HepG2 (cell line): ENCODE measurements at regions not wholly inside any gene's neighbourhood (a gene's known extent, or its start where the extent isn't known, plus 50 kb on each side); places are given as distances from the start of the nearest gene placed in this dataset.
A peak's percentile ranks its signal among the peaks of the same experiment; 100 is the strongest.

ENCODE experiments used
- ATAC-seq: fragments of 200-7000 bp; cut with Tn5 transposase; 3 replicates; pipeline ENCODE4 v1.9.1; 2020; ENCODE audit warnings: mild to moderate bottlenecking, moderate library complexity
- BruUV-seq: library from RNA; stranded (reverse); fragments of 400-500 nt; replicated peaks from 2 replicates; lab custom pipeline; 2021; lab: Mats Ljungman, UMichigan
- CTCF ChIA-PET: fragments of 300-600 bp; formaldehyde crosslinking; extraction: SDS; loops from one replicate; lab custom pipeline; 2021; ENCODE audit warnings: low total read pairs, inconsistent platforms, low intra/inter-chr PET ratio; lab: Yijun Ruan, JAX
- POLR2A ChIA-PET: fragments of 350-600 bp; sonication (Branson Sonifier 250); formaldehyde crosslinking; loops from one replicate; lab custom pipeline; 2020; ENCODE audit warnings: antibody characterized with exemption, inconsistent platforms; lab: Yijun Ruan, JAX
- DNase-seq: peaks from one replicate; pipeline ENCODE4 v3.0.0-alpha.2; 2015; ENCODE audit warnings: low spot score
- FAIRE-seq: peaks from 3 replicates; lab custom pipeline; 2011; peaks lifted over from hg19 to GRCh38; lab: Jason Lieb, UNC
- H2AFZ ChIP-seq: one replicate; pipeline ENCODE4 v1.6.1; 2011; ENCODE audit warnings: low read length, inconsistent platforms
- H3K27ac ChIP-seq: fragments of 300-600 bp; 3 replicates; pipeline ENCODE4 v1.8.0; 2011; ENCODE audit warnings: mixed run types, mild to moderate bottlenecking, mixed read lengths, low read length, inconsistent platforms; ENCODE audit not compliant: insufficient read depth; ENCODE audit errors: extremely low read length
- H3K27me3 ChIP-seq, 2 experiments: fragments of 200-600 bp in 1 of 2; 2 replicates in 1 of 2; 3 replicates in 1 of 2; pipeline versions ENCODE4 v1.6.0 to v1.8.0; 2011; ENCODE audit warnings: low read length in 2 of 2, mild to moderate bottlenecking in 2 of 2, moderate library complexity in 2 of 2, inconsistent platforms in 1 of 2; ENCODE audit not compliant: insufficient read depth in 2 of 2, control insufficient read depth in 1 of 2
- H3K36me3 ChIP-seq, 2 experiments: fragments of 200-600 bp in 1 of 2; replicated peaks in 1 of 2; 2 replicates in 1 of 2; 3 replicates in 1 of 2; pipeline versions ENCODE4 v1.5.1 to v1.8.0; 2011; ENCODE audit warnings: low read length in 2 of 2, inconsistent platforms in 1 of 2; ENCODE audit not compliant: insufficient read depth in 2 of 2, control insufficient read depth in 1 of 2
- H3K4me1 ChIP-seq: 2 replicates; pipeline ENCODE4 v1.5.1; 2012; ENCODE audit warnings: low read length, inconsistent platforms; ENCODE audit not compliant: insufficient read depth
- H3K4me2 ChIP-seq: 2 replicates; pipeline ENCODE4 v1.6.0; 2011; ENCODE audit warnings: low read depth, low read length, inconsistent platforms
- H3K4me3 ChIP-seq, 3 experiments: fragments of 200-600 bp in 1 of 3; sonication (generic), shearing (Covaris generic) in 1 of 3; replicated peaks in 1 of 3; 2 replicates each; pipeline ENCODE4 v1.5.1; 2011 to 2016; ENCODE audit warnings: low read length in 3 of 3, inconsistent platforms in 2 of 3, low read depth in 2 of 3, mild to moderate bottlenecking in 2 of 3, control low read depth in 1 of 3, mixed read lengths in 1 of 3; ENCODE audit not compliant: insufficient read depth in 1 of 3
- H3K79me2 ChIP-seq: one replicate; pipeline ENCODE4 v1.6.1; 2011; ENCODE audit warnings: low read length, inconsistent platforms; ENCODE audit not compliant: insufficient read depth
- H3K9ac ChIP-seq: 2 replicates; pipeline ENCODE4 v1.6.0; 2011; ENCODE audit warnings: mild to moderate bottlenecking, low read depth, low read length, inconsistent platforms; ENCODE audit not compliant: insufficient read depth
- H3K9me3 ChIP-seq: 2 replicates; pipeline ENCODE4 v1.5.1; 2012; ENCODE audit warnings: mild to moderate bottlenecking, low read length
- H4K20me1 ChIP-seq: 2 replicates; pipeline ENCODE4 v1.6.0; 2011; ENCODE audit warnings: inconsistent platforms, mild to moderate bottlenecking, low read length, moderate library complexity; ENCODE audit not compliant: insufficient read depth
- FOSL2 ChIP-seq: sonication (generic); formaldehyde crosslinking; IDR thresholded peaks from 2 replicates; pipeline ENCODE4 v1.4.0; 2020; ENCODE audit warnings: missing genetic modification reagents
- KDM6A ChIP-seq: IDR thresholded peaks from 2 replicates; pipeline ENCODE4 v1.6.1; 2016; ENCODE audit warnings: low read depth
- KLF11 ChIP-seq: IDR thresholded peaks from 2 replicates; pipeline ENCODE4 v1.6.1; 2016; ENCODE audit warnings: missing compliant biosample characterization
- MXD4 ChIP-seq: IDR thresholded peaks from 2 replicates; pipeline ENCODE4 v1.6.1; 2016; ENCODE audit warnings: mild to moderate bottlenecking, missing biosample characterization, missing genetic modification reagents
- NFIB ChIP-seq: sonication (generic); formaldehyde crosslinking; IDR thresholded peaks from 2 replicates; pipeline ENCODE4 v1.9.0; 2021; ENCODE audit warnings: missing genetic modification reagents, mild to moderate bottlenecking, borderline replicate concordance
- ZNF124 ChIP-seq: sonication (generic); formaldehyde crosslinking; IDR thresholded peaks from 2 replicates; pipeline ENCODE4 v1.4.0; 2020; ENCODE audit warnings: missing genetic modification reagents
- ZNF337 ChIP-seq: sonication (generic); formaldehyde crosslinking; IDR thresholded peaks from 2 replicates; pipeline ENCODE4 v1.5.1; 2020; ENCODE audit warnings: missing genetic modification reagents, low read depth, mild to moderate bottlenecking, borderline replicate concordance
- WGBS: methylation state at CpG from one replicate; pipeline ENCODE4 v1.1.6; 2017; ENCODE audit warnings: low lambda C conversion rate; 5-methylcytosine and 5-hydroxymethylcytosine counted together
- in situ Hi-C: cut with HindIII; loops from 2 replicates; pipeline ENCODE4 v1.10.0; 2017; ENCODE audit warnings: low pct_unique_long_range_greater_than_20kb; ENCODE audit not compliant: extremely low pct_ligation_motif_present
- intact Hi-C: fragments of 100-400 bp; cut with micrococcal nuclease; formaldehyde crosslinking; loops from one replicate; pipeline ENCODE4 v1.10.0; 2022; ENCODE audit not compliant: unreplicated experiment
- TF ChIP-seq, protein P1 (sequence below): sonication (generic); formaldehyde crosslinking; IDR thresholded peaks from 2 replicates; pipeline ENCODE4 v1.8.1; 2023; ENCODE audit warnings: mild to moderate bottlenecking, inconsistent platforms, moderate library complexity, missing genetic modification reagents, borderline replicate concordance
- TF ChIP-seq, protein P2 (sequence below): sonication (generic); formaldehyde crosslinking; IDR thresholded peaks from 2 replicates; pipeline ENCODE4; 2020; ENCODE audit warnings: missing genetic modification reagents, mild to moderate bottlenecking, borderline replicate concordance

- Histone ChIP-seq H3K4me3 (no peak overlapping the region), H3K36me3 (no peaks in the 10 kb centered on the region), H4K20me1 (no peaks in the 10 kb centered on the region), H3K79me2 (no peaks in the 10 kb centered on the region), H3K9me3 (no peaks in the 10 kb centered on the region), H2AFZ (no peak overlapping the region), H3K4me1 (no peaks in the 10 kb centered on the region), H3K27me3 (no peaks in the 10 kb centered on the region), H3K4me2 (no peak overlapping the region), H3K27ac (no peak overlapping the region), H3K9ac (no peak overlapping the region)
- 36% methylated on average over 3 of the region's 3 CpGs for WGBS
- DNase-seq (no peak), FAIRE-seq (no peak), ATAC-seq (no peak)
- no peak for TF ChIP-seq MXD4 (CRISPR knock-in tag)
- TF ChIP-seq ZNF124 = no peak
- no peak for TF ChIP-seq KLF11 (CRISPR knock-in tag)
- TF ChIP-seq, protein P1, sequence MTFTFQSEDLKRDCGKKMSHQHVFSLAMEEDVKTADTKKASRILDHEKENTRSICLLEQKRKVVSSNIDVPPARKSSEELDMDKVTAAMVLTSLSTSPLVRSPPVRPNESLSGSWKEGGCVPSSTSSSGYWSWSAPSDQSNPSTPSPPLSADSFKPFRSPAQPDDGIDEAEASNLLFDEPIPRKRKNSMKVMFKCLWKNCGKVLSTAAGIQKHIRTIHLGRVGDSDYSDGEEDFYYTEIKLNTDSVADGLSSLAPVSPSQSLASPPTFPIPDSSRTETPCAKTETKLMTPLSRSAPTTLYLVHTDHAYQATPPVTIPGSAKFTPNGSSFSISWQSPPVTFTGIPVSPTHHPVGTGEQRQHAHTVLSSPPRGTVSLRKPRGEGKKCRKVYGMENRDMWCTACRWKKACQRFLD (CRISPR knock-in tag) = no peak
- no peak for TF ChIP-seq NFIB
- TF ChIP-seq KDM6A (CRISPR knock-in tag) = no peak
- no peak for TF ChIP-seq ZNF337 (CRISPR knock-in tag)
- ChIA-PET POLR2A (no interaction called here), CTCF (no interaction called here)
- intact Hi-C loops = no loop called here
- in situ Hi-C loops = no loop called here
- BruUV-seq = no TSS peak
Measured at GRCh38 chrX:20715176-20715575, 448.5 kb upstream of the RPS6KA3 start.

DNA sequence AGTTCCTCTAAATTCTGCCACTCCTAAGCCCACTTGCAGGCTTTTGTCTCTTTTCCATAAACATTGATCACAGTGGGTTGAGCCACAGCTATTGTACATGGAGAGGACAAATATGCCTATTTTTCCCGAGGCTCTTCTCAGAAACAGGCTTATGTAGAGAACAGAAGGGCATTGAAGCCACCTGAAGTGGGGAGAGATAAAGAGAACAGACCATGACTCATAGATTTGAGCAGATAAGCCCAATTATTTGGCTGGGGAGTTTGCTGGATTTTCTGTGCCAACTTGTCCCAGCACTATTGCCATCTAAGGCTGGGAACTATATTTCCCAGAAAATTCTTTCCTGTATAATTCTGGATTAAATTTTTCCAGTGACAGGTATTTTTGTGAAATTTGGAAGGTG, 446.1 kb upstream of the RPS6KA3 start:
- Histone ChIP-seq H2AFZ (no peak overlapping the region), H3K4me3 (no peak overlapping the region), H3K4me2 (no peak overlapping the region), H3K4me1 (no peaks in the 10 kb centered on the region), H3K27me3 (no peaks in the 10 kb centered on the region), H3K9me3 (no peaks in the 10 kb centered on the region), H3K79me2 (no peaks in the 10 kb centered on the region), H3K36me3 (no peaks in the 10 kb centered on the region), H3K9ac (no peak overlapping the region), H3K27ac (no peak overlapping the region), H4K20me1 (no peaks in the 10 kb centered on the region)
- no peak for DNase-seq
- FAIRE-seq = no peak
- ChIA-PET POLR2A (no interaction called here), CTCF (no interaction called here)
- ATAC-seq = no peak
- 0% methylated on average over 1 of the region's 1 CpG for WGBS
- in situ Hi-C loops (no loop called here), intact Hi-C loops (no loop called here)
- 0 out of 2 replicates have a peak, but pooled peaks have one; percentile 19 for TF ChIP-seq FOSL2 (CRISPR knock-in tag)
- TF ChIP-seq, protein P2, sequence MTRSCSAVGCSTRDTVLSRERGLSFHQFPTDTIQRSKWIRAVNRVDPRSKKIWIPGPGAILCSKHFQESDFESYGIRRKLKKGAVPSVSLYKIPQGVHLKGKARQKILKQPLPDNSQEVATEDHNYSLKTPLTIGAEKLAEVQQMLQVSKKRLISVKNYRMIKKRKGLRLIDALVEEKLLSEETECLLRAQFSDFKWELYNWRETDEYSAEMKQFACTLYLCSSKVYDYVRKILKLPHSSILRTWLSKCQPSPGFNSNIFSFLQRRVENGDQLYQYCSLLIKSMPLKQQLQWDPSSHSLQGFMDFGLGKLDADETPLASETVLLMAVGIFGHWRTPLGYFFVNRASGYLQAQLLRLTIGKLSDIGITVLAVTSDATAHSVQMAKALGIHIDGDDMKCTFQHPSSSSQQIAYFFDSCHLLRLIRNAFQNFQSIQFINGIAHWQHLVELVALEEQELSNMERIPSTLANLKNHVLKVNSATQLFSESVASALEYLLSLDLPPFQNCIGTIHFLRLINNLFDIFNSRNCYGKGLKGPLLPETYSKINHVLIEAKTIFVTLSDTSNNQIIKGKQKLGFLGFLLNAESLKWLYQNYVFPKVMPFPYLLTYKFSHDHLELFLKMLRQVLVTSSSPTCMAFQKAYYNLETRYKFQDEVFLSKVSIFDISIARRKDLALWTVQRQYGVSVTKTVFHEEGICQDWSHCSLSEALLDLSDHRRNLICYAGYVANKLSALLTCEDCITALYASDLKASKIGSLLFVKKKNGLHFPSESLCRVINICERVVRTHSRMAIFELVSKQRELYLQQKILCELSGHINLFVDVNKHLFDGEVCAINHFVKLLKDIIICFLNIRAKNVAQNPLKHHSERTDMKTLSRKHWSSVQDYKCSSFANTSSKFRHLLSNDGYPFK = no peak
- BruUV-seq = no TSS peak
